ENCODE measurements at regions not wholly inside any gene's neighbourhood (a gene's known extent, or its start where the extent isn't known, plus 50 kb on each side); places are given as distances from the start of the nearest gene placed in this dataset.
A peak's percentile ranks its signal among the peaks of the same experiment; 100 is the strongest.

GRCh38 chr14:46087604-46088003 is 564.0 kb downstream of the RPL10L start:
- H3K9me3 ChIP-seq (ENCODE audit: low read depth, low read length), result no peaks in the 10 kb centered on the region
- no peak overlapping the region for H3K4me3 ChIP-seq
- H3K27ac ChIP-seq, result no peak overlapping the region
- TF ChIP-seq FOXP2 (optimal IDR thresholded peaks at IDR 0.05; ENCODE audit: control extremely low read depth, extremely low read length, insufficient read depth) (no peak), POLR2AphosphoS5 (IDR thresholded peaks at IDR 0.05; ENCODE audit: borderline replicate concordance, low read depth, low read length) (no peak)
- H3K36me3 ChIP-seq (ENCODE audit: insufficient read depth, low read length), result no peaks in the 10 kb centered on the region
- no peak for DNase-seq (ENCODE audit: low read depth, low spot score)
- no peak overlapping the region for H3K9ac ChIP-seq (ENCODE audit: insufficient read length)

GRCh38 chr14:46074061-46074460 is 577.5 kb downstream of the RPL10L start:
- no peak for TF ChIP-seq EZH2 (IDR thresholded peaks at IDR 0.05)
- H3K9ac ChIP-seq (ENCODE audit: insufficient read length), result no peak overlapping the region
- H3K36me3 ChIP-seq (ENCODE audit: insufficient read depth, low read length), result no peaks in the 10 kb centered on the region
- no peak overlapping the region for H3K4me3 ChIP-seq
- no peaks in the 10 kb centered on the region for H3K9me3 ChIP-seq (ENCODE audit: low read depth, low read length)
- no peak for DNase-seq (ENCODE audit: low read depth, low spot score)
- H3K27ac ChIP-seq, result no peak overlapping the region

- Histone ChIP-seq H3K36me3 (ENCODE audit: insufficient read depth, low read length) (no peaks in the 10 kb centered on the region), H3K9me3 (ENCODE audit: low read depth, low read length) (no peaks in the 10 kb centered on the region), H3K4me3 (no peak overlapping the region), H3K27ac (no peak overlapping the region), H3K9ac (ENCODE audit: insufficient read length) (no peak overlapping the region)
- TF ChIP-seq EZH2 (IDR thresholded peaks at IDR 0.05) (no peak), POLR2AphosphoS5 (IDR thresholded peaks at IDR 0.05; ENCODE audit: borderline replicate concordance, low read depth, low read length) (no peak), FOXP2 (optimal IDR thresholded peaks at IDR 0.05; ENCODE audit: control extremely low read depth, extremely low read length, insufficient read depth) (no peak)
- DNase-seq (ENCODE audit: low read depth, low spot score), result no peak
Observed at GRCh38 chr14:46063872-46064271, 587.7 kb downstream of the RPL10L start.

GRCh38 chr14:46058964-46059563 is 592.5 kb downstream of the RPL10L start:
- H3K4me3 ChIP-seq, result no peak overlapping the region
- no peak for TF ChIP-seq POLR2AphosphoS5 (IDR thresholded peaks at IDR 0.05; ENCODE audit: borderline replicate concordance, low read depth, low read length)
- no peak for TF ChIP-seq FOXP2 (optimal IDR thresholded peaks at IDR 0.05; ENCODE audit: control extremely low read depth, extremely low read length, insufficient read depth)
- no peak for TF ChIP-seq EZH2 (IDR thresholded peaks at IDR 0.05)
- H3K36me3 ChIP-seq (ENCODE audit: insufficient read depth, low read length), result no peaks in the 10 kb centered on the region
- no peak overlapping the region for H3K9ac ChIP-seq (ENCODE audit: insufficient read length)
- DNase-seq (ENCODE audit: low read depth, low spot score), result no peak
- no peaks in the 10 kb centered on the region for H3K9me3 ChIP-seq (ENCODE audit: low read depth, low read length)
- H3K27ac ChIP-seq, result no peak overlapping the region

- Histone ChIP-seq H3K4me3 (no peak overlapping the region), H3K36me3 (ENCODE audit: insufficient read depth, low read length) (no peaks in the 10 kb centered on the region), H3K9me3 (ENCODE audit: low read depth, low read length) (no peaks in the 10 kb centered on the region), H3K9ac (ENCODE audit: insufficient read length) (no peak overlapping the region), H3K27ac (no peak overlapping the region)
- DNase-seq (ENCODE audit: low read depth, low spot score), result no peak
- TF ChIP-seq POLR2AphosphoS5 (IDR thresholded peaks at IDR 0.05; ENCODE audit: borderline replicate concordance, low read depth, low read length) (no peak), FOXP2 (optimal IDR thresholded peaks at IDR 0.05; ENCODE audit: control extremely low read depth, extremely low read length, insufficient read depth) (no peak), EZH2 (IDR thresholded peaks at IDR 0.05) (no peak)
Observed at GRCh38 chr14:46057799-46058198, 593.8 kb downstream of the RPL10L start.

GRCh38 chr14:46054526-46054925 is 597.1 kb downstream of the RPL10L start:
- no peaks in the 10 kb centered on the region for H3K9me3 ChIP-seq (ENCODE audit: low read depth, low read length)
- H3K4me3 ChIP-seq, result no peak overlapping the region
- DNase-seq (ENCODE audit: low read depth, low spot score), result no peak
- no peak overlapping the region for H3K27ac ChIP-seq
- H3K36me3 ChIP-seq (ENCODE audit: insufficient read depth, low read length), result no peaks in the 10 kb centered on the region
- no peak for TF ChIP-seq POLR2AphosphoS5 (IDR thresholded peaks at IDR 0.05; ENCODE audit: borderline replicate concordance, low read depth, low read length)
- TF ChIP-seq FOXP2 (optimal IDR thresholded peaks at IDR 0.05; ENCODE audit: control extremely low read depth, extremely low read length, insufficient read depth), result no peak
- no peak for TF ChIP-seq EZH2 (IDR thresholded peaks at IDR 0.05)
- H3K9ac ChIP-seq (ENCODE audit: insufficient read length), result no peak overlapping the region

GRCh38 chr14:46053221-46053620 is 598.4 kb downstream of the RPL10L start:
- Histone ChIP-seq H3K4me3 (no peak overlapping the region), H3K9me3 (ENCODE audit: low read depth, low read length) (no peaks in the 10 kb centered on the region), H3K36me3 (ENCODE audit: insufficient read depth, low read length) (no peaks in the 10 kb centered on the region), H3K9ac (ENCODE audit: insufficient read length) (no peak overlapping the region), H3K27ac (no peak overlapping the region)
- no peak for DNase-seq (ENCODE audit: low read depth, low spot score)
- TF ChIP-seq FOXP2 (optimal IDR thresholded peaks at IDR 0.05; ENCODE audit: control extremely low read depth, extremely low read length, insufficient read depth) (no peak), EZH2 (IDR thresholded peaks at IDR 0.05) (no peak), POLR2AphosphoS5 (IDR thresholded peaks at IDR 0.05; ENCODE audit: borderline replicate concordance, low read depth, low read length) (no peak)

- H3K9me3 ChIP-seq (ENCODE audit: low read depth, low read length), result no peaks in the 10 kb centered on the region
- TF ChIP-seq POLR2AphosphoS5 (IDR thresholded peaks at IDR 0.05; ENCODE audit: borderline replicate concordance, low read depth, low read length) (no peak), EZH2 (IDR thresholded peaks at IDR 0.05) (no peak), FOXP2 (optimal IDR thresholded peaks at IDR 0.05; ENCODE audit: control extremely low read depth, extremely low read length, insufficient read depth) (no peak)
- H3K4me3 ChIP-seq, result no peak overlapping the region
- H3K36me3 ChIP-seq (ENCODE audit: insufficient read depth, low read length), result no peaks in the 10 kb centered on the region
- DNase-seq (ENCODE audit: low read depth, low spot score), result no peak
- H3K9ac ChIP-seq (ENCODE audit: insufficient read length), result no peak overlapping the region
- H3K27ac ChIP-seq, result no peak overlapping the region
Observed at GRCh38 chr14:46051796-46052195, 599.8 kb downstream of the RPL10L start.

GRCh38 chr14:46048127-46048526 is 603.5 kb downstream of the RPL10L start:
- H3K9ac ChIP-seq (ENCODE audit: insufficient read length), result no peak overlapping the region
- H3K36me3 ChIP-seq (ENCODE audit: insufficient read depth, low read length), result no peaks in the 10 kb centered on the region
- no peaks in the 10 kb centered on the region for H3K9me3 ChIP-seq (ENCODE audit: low read depth, low read length)
- TF ChIP-seq EZH2 (IDR thresholded peaks at IDR 0.05), result no peak
- TF ChIP-seq POLR2AphosphoS5 (IDR thresholded peaks at IDR 0.05; ENCODE audit: borderline replicate concordance, low read depth, low read length), result no peak
- no peak for TF ChIP-seq FOXP2 (optimal IDR thresholded peaks at IDR 0.05; ENCODE audit: control extremely low read depth, extremely low read length, insufficient read depth)
- no peak overlapping the region for H3K4me3 ChIP-seq
- DNase-seq (ENCODE audit: low read depth, low spot score), result peak; percentile 6
- H3K27ac ChIP-seq, result no peak overlapping the region
